ENCODE measurements at regions not wholly inside any gene's neighbourhood (a gene's known extent, or its start where the extent isn't known, plus 50 kb on each side); places are given as distances from the start of the nearest gene placed in this dataset.

- TF ChIP-seq EP300 (IDR thresholded peaks at IDR 0.05; ENCODE audit: borderline replicate concordance in 1 of 2, low read depth in 1 of 2, low read length in 1 of 2) (no peak), FOXM1 (IDR thresholded peaks at IDR 0.05; ENCODE audit: low read depth) (no peak), PBX3 (IDR thresholded peaks at IDR 0.05) (no peak), RAD21 (IDR thresholded peaks at IDR 0.05; ENCODE audit: low read length) (no peak), FOSL2 (IDR thresholded peaks at IDR 0.05; ENCODE audit: borderline replicate concordance, low read depth) (no peak), NRF1 (IDR thresholded peaks at IDR 0.05; ENCODE audit: low read depth, low read length) (no peak), NFIC (IDR thresholded peaks at IDR 0.05; ENCODE audit: borderline replicate concordance) (no peak), SMC3 (IDR thresholded peaks at IDR 0.05; ENCODE audit: low read depth, low read length) (no peak)
Observed at GRCh38 chr4:159021597-159022385, 81.1 kb upstream of the RAPGEF2 start (continued).

GRCh38 chr4:159023741-159024140, 79.1 kb upstream of the RAPGEF2 start:
- Histone ChIP-seq H3K36me3 (replicated peaks in 1 of 2; ENCODE audit: control insufficient read depth in 1 of 2, insufficient read depth in 2 of 2, low read length in 1 of 2) (no peaks in the 10 kb centered on the region), H4K20me1 (ENCODE audit: insufficient read depth) (no peaks in the 10 kb centered on the region), H3K4me2 (no peak overlapping the region), H2AFZ (ENCODE audit: low read depth) (no peak overlapping the region), H3K4me3 (ENCODE audit: low read depth in 2 of 2, low read length in 1 of 2) (no peak overlapping the region), H3K27ac (ENCODE audit: low read depth in 2 of 2, low read length in 1 of 2) (no peak overlapping the region), H3K27me3 (ENCODE audit: insufficient read depth) (no peaks in the 10 kb centered on the region), H3K9ac (no peak overlapping the region), H3F3A (replicated peaks; ENCODE audit: insufficient read depth) (no peaks in the 10 kb centered on the region), H3K79me2 (ENCODE audit: insufficient read depth) (no peaks in the 10 kb centered on the region), H3K4me1 (ENCODE audit: control insufficient read depth in 1 of 2, insufficient read depth in 2 of 2, low read depth in 1 of 2, low read length in 1 of 2) (peaks cover 0 to 22% of the 10 kb centered on the region in 2 experiments; a peak in 2 of 4 replicates), H3K9me3 (no peaks in the 10 kb centered on the region), H3K9me2 (no peaks in the 10 kb centered on the region)
- ChIA-PET POLR2A (no interaction called here), CTCF (no interaction called here)
- 55% methylated on average over 3 of the region's 3 CpGs for WGBS (ENCODE audit: low lambda C conversion rate)
- TF ChIP-seq CHD2 (IDR thresholded peaks at IDR 0.05; ENCODE audit: low read length, partially characterized antibody) (no peak), REST (IDR thresholded peaks at IDR 0.05; ENCODE audit: low read depth, low read length) (no peak), GABPA (IDR thresholded peaks at IDR 0.05; ENCODE audit: low read depth) (no peak), FOSL2 (IDR thresholded peaks at IDR 0.05; ENCODE audit: borderline replicate concordance, low read depth) (no peak), TAF1 (IDR thresholded peaks at IDR 0.05; ENCODE audit: borderline replicate concordance, low read depth, low read length) (no peak)
- no peak for DNase-seq

Data from SK-N-SH (cell line).